SJSA1 (cell line): ENCODE measurements at regions not wholly inside any gene's neighbourhood (a gene's known extent, or its start where the extent isn't known, plus 50 kb on each side); places are given as distances from the start of the nearest gene placed in this dataset.
"Not testable (repeated sequence)": the region's sequence is repeated elsewhere in the genome, so short reads cannot be mapped to it uniquely, and the experiment has no call there.

Experiments used
- DNase-seq, 2 experiments: peaks; one replicate each; pipeline ENCODE4 v3.0.0-alpha.2; 2015 to 2020; ENCODE audit warnings: low spot score in 2 of 2, low read depth in 1 of 2
- H3K27ac ChIP-seq: fragments of 250-450 bp; sonication (Bioruptor Pico); 2 replicates; pipeline ENCODE4 v1.5.1; 2020; ENCODE audit warnings: mild to moderate bottlenecking, moderate library complexity
- H3K27me3 ChIP-seq: fragments of 250-450 bp; sonication (Bioruptor Pico); replicated peaks from 2 replicates; pipeline ENCODE4 v1.5.1; 2020; ENCODE audit warnings: mild to moderate bottlenecking, moderate library complexity
- H3K36me3 ChIP-seq: fragments of 250-450 bp; sonication (Bioruptor Pico); 2 replicates; pipeline ENCODE4 v1.5.1; 2020; ENCODE audit warnings: mild to moderate bottlenecking
- H3K4me1 ChIP-seq: fragments of 250-450 bp; sonication (Bioruptor Pico); replicated peaks from 2 replicates; pipeline ENCODE4 v1.6.1; 2021; ENCODE audit warnings: mild to moderate bottlenecking
- H3K4me3 ChIP-seq: fragments of 250-450 bp; sonication (Bioruptor Pico); 2 replicates; pipeline ENCODE4 v1.5.1; 2020; ENCODE audit warnings: mild to moderate bottlenecking
- H3K9me3 ChIP-seq: fragments of 250-450 bp; sonication (Bioruptor Pico); replicated peaks from 2 replicates; pipeline ENCODE4 v1.5.1; 2020; ENCODE audit warnings: mild to moderate bottlenecking

- Histone ChIP-seq H3K4me1 (no peaks in the 10 kb centered on the region), H3K27ac (no peak overlapping the region), H3K27me3 (no peaks in the 10 kb centered on the region), H3K4me3 (no peak overlapping the region), H3K9me3 (no peaks in the 10 kb centered on the region), H3K36me3 (no peaks in the 10 kb centered on the region)
- DNase-seq: no peak
Measured at GRCh38 chr20:53818457-53819177, 225.0 kb upstream of the ZNF217 start.

GRCh38 chr20:53817513-53817912 is 223.9 kb upstream of the ZNF217 start:
- H3K9me3 ChIP-seq, H3K27me3 ChIP-seq, H3K36me3 ChIP-seq, H3K27ac ChIP-seq, H3K4me3 ChIP-seq, H3K4me1 ChIP-seq, DNase-seq: not testable (repeated sequence)

- Histone ChIP-seq H3K27me3 (no peaks in the 10 kb centered on the region), H3K27ac (no peak overlapping the region), H3K4me1 (no peaks in the 10 kb centered on the region), H3K4me3 (no peak overlapping the region), H3K9me3 (no peaks in the 10 kb centered on the region), H3K36me3 (no peaks in the 10 kb centered on the region)
- DNase-seq: no peak
Measured at GRCh38 chr20:53816872-53817398, 223.3 kb upstream of the ZNF217 start.

- H3K4me3 ChIP-seq: no peak overlapping the region
- H3K27ac ChIP-seq: no peak overlapping the region
- H3K27me3 ChIP-seq: no peaks in the 10 kb centered on the region
- H3K4me1 ChIP-seq: no peaks in the 10 kb centered on the region
- DNase-seq: no peak
- no peaks in the 10 kb centered on the region for H3K9me3 ChIP-seq
- H3K36me3 ChIP-seq: no peaks in the 10 kb centered on the region
Measured at GRCh38 chr20:53815509-53815908, 221.9 kb upstream of the ZNF217 start.

GRCh38 chr20:53814060-53814459 is 220.4 kb upstream of the ZNF217 start:
- H3K4me3 ChIP-seq: no peak overlapping the region
- no peaks in the 10 kb centered on the region for H3K36me3 ChIP-seq
- H3K9me3 ChIP-seq: no peaks in the 10 kb centered on the region
- no peaks in the 10 kb centered on the region for H3K27me3 ChIP-seq
- H3K4me1 ChIP-seq: no peaks in the 10 kb centered on the region
- no peak for DNase-seq
- no peak overlapping the region for H3K27ac ChIP-seq

GRCh38 chr20:53813636-53814035 is 220.0 kb upstream of the ZNF217 start:
- no peak for DNase-seq
- no peaks in the 10 kb centered on the region for H3K4me1 ChIP-seq
- no peak overlapping the region for H3K27ac ChIP-seq
- H3K4me3 ChIP-seq: no peak overlapping the region
- H3K9me3 ChIP-seq: no peaks in the 10 kb centered on the region
- no peaks in the 10 kb centered on the region for H3K36me3 ChIP-seq
- H3K27me3 ChIP-seq: no peaks in the 10 kb centered on the region

- Histone ChIP-seq H3K27me3 (no peaks in the 10 kb centered on the region), H3K4me3 (no peak overlapping the region), H3K36me3 (no peaks in the 10 kb centered on the region), H3K4me1 (peaks cover 5% of the 10 kb centered on the region), H3K9me3 (no peaks in the 10 kb centered on the region), H3K27ac (no peak overlapping the region)
- no peak for DNase-seq
Measured at GRCh38 chr20:53811577-53811976, 217.9 kb upstream of the ZNF217 start.

GRCh38 chr20:53810661-53811355 is 217.2 kb upstream of the ZNF217 start:
- no peak overlapping the region for H3K27ac ChIP-seq
- no peak for DNase-seq
- peaks cover 11% of the 10 kb centered on the region for H3K4me1 ChIP-seq
- no peaks in the 10 kb centered on the region for H3K36me3 ChIP-seq
- no peak overlapping the region for H3K4me3 ChIP-seq
- H3K9me3 ChIP-seq: no peaks in the 10 kb centered on the region
- no peaks in the 10 kb centered on the region for H3K27me3 ChIP-seq

- Histone ChIP-seq H3K27ac (no peak overlapping the region), H3K4me3 (no peak overlapping the region), H3K9me3 (no peaks in the 10 kb centered on the region), H3K4me1 (peaks cover 21% of the 10 kb centered on the region), H3K27me3 (no peaks in the 10 kb centered on the region), H3K36me3 (no peaks in the 10 kb centered on the region)
- no peak for DNase-seq
Measured at GRCh38 chr20:53809728-53810365, 216.2 kb upstream of the ZNF217 start.

- Histone ChIP-seq H3K27me3 (no peaks in the 10 kb centered on the region), H3K4me1 (peaks cover 23% of the 10 kb centered on the region), H3K27ac (no peak overlapping the region), H3K4me3 (no peak overlapping the region), H3K36me3 (no peaks in the 10 kb centered on the region), H3K9me3 (no peaks in the 10 kb centered on the region)
- DNase-seq: no peak
Measured at GRCh38 chr20:53809217-53809616, 215.6 kb upstream of the ZNF217 start.

GRCh38 chr20:53808733-53809132 is 215.1 kb upstream of the ZNF217 start:
- H3K27me3 ChIP-seq: no peaks in the 10 kb centered on the region
- DNase-seq: no peak
- no peak overlapping the region for H3K4me3 ChIP-seq
- H3K36me3 ChIP-seq: no peaks in the 10 kb centered on the region
- H3K9me3 ChIP-seq: no peaks in the 10 kb centered on the region
- no peak overlapping the region for H3K27ac ChIP-seq
- peaks cover 23% of the 10 kb centered on the region for H3K4me1 ChIP-seq

GRCh38 chr20:53808302-53808701 is 214.7 kb upstream of the ZNF217 start:
- not testable (repeated sequence) for H3K4me3 ChIP-seq, H3K36me3 ChIP-seq, H3K9me3 ChIP-seq, H3K27ac ChIP-seq, DNase-seq, H3K27me3 ChIP-seq
- H3K4me1 ChIP-seq: peaks cover 23% of the 10 kb centered on the region

GRCh38 chr20:53806683-53807401 is 213.2 kb upstream of the ZNF217 start:
- H3K4me1 ChIP-seq: peaks cover 23% of the 10 kb centered on the region
- no peak overlapping the region for H3K4me3 ChIP-seq
- H3K36me3 ChIP-seq: no peaks in the 10 kb centered on the region
- no peaks in the 10 kb centered on the region for H3K9me3 ChIP-seq
- DNase-seq: no peak
- no peaks in the 10 kb centered on the region for H3K27me3 ChIP-seq
- no peak overlapping the region for H3K27ac ChIP-seq
